GM20000 (cell line): ENCODE measurements at regions not wholly inside any gene's neighbourhood (a gene's known extent, or its start where the extent isn't known, plus 50 kb on each side); places are given as distances from the start of the nearest gene placed in this dataset.

Experiments used
- DNase-seq: peaks from one replicate; pipeline ENCODE4 v3.0.0; 2012; ENCODE audit warnings: low spot score
- TF ChIP-seq, protein P1 (sequence below): IDR thresholded peaks from 2 replicates; pipeline ENCODE4 v1.5.1; 2012; ENCODE audit warnings: mild to moderate bottlenecking, control low read depth; ENCODE audit errors: extremely low read depth, missing control alignments

DNA sequence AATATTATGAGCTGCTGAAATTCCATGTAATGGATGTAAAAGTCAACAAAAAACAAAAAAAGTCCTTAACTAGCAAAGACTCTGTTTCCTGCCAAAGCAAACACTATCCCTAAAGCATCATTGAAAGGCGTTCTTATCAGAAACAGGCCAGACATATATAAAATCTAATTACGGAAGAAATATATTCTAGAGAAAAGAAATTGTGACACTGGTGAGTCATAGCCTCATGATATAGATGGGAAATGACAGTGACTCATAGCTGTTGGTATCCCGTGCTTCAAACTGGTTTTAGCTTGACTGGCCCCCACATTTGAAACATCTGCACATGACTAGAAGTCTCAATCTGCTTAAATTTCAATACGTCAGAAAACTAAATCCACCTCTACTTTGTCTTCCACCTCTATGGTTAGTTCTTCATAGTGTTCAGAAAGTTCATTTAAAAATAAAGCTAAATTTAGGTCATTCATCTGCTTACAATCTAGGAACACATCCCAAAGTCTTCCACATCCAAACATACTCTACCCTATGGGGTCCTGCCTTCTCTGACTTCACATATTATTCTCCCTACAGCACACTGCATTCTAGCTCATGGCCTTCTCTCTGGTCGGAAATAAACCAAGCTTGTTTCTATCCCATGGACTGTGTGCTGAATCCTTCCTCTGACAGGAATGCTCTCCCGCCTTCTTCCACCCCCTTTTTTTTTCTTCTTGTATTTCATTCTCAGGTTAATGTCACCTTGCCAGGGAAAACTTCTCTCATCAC, 456.3 kb upstream of the ARRDC4 start:
- TF ChIP-seq, protein P1, sequence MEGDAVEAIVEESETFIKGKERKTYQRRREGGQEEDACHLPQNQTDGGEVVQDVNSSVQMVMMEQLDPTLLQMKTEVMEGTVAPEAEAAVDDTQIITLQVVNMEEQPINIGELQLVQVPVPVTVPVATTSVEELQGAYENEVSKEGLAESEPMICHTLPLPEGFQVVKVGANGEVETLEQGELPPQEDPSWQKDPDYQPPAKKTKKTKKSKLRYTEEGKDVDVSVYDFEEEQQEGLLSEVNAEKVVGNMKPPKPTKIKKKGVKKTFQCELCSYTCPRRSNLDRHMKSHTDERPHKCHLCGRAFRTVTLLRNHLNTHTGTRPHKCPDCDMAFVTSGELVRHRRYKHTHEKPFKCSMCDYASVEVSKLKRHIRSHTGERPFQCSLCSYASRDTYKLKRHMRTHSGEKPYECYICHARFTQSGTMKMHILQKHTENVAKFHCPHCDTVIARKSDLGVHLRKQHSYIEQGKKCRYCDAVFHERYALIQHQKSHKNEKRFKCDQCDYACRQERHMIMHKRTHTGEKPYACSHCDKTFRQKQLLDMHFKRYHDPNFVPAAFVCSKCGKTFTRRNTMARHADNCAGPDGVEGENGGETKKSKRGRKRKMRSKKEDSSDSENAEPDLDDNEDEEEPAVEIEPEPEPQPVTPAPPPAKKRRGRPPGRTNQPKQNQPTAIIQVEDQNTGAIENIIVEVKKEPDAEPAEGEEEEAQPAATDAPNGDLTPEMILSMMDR, result no peak
- no peak for DNase-seq

- TF ChIP-seq, protein P1, result no peak
Measured at GRCh38 chr15:97517737-97518136, 442.8 kb upstream of the ARRDC4 start.

DNA sequence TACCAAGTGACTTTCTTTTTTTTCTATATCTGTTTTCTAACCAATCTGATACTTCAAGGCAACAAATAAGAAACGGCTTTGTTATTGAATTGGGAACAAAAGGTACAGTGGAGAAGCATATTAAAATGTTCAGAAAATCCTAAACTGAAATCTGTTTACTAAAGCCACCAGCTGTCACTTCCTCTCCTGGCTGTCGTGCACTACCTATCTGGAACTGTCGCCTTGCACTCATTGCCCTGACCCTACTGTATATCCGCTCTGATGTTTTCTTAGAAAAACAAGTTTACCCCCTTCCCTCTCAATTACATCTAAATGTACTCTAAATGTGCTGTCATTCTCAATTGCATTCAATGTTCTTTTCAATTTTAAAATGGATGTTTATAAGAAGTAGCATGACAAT, 439.8 kb upstream of the ARRDC4 start:
- TF ChIP-seq, protein P1, result no peak
- DNase-seq, result no peak

More at GRCh38 chr15:97517737-97518136, 442.8 kb upstream of the ARRDC4 start:
- DNase-seq, result no peak

- no peak for DNase-seq
- TF ChIP-seq, protein P1, result no peak
Measured at GRCh38 chr15:97521381-97522285, 438.9 kb upstream of the ARRDC4 start.

- TF ChIP-seq, protein P1, result no peak
- DNase-seq, result no peak
Measured at GRCh38 chr15:97522347-97522746, 438.2 kb upstream of the ARRDC4 start.

GRCh38 chr15:97525809-97526208, 434.7 kb upstream of the ARRDC4 start:
- DNase-seq, result no peak
- TF ChIP-seq, protein P1, result no peak

- TF ChIP-seq, protein P1, result no peak
Measured at GRCh38 chr15:97528238-97528637, 432.3 kb upstream of the ARRDC4 start.

More at GRCh38 chr15:97528238-97528637, 432.3 kb upstream of the ARRDC4 start:
- no peak for DNase-seq
